Endodermal cell (in vitro differentiated cells): ENCODE measurements at regions not wholly inside any gene's neighbourhood (a gene's known extent, or its start where the extent isn't known, plus 50 kb on each side); places are given as distances from the start of the nearest gene placed in this dataset.
"Not testable (repeated sequence)": the region's sequence is repeated elsewhere in the genome, so short reads cannot be mapped to it uniquely, and the experiment has no call there.

Experiments used
- DNase-seq: peaks from one replicate; pipeline ENCODE4 v3.0.0-alpha.2; 2017
- H3K27ac ChIP-seq: 2 replicates; pipeline ENCODE4 v1.5.1; 2013; ENCODE audit warnings: mild to moderate bottlenecking, low read depth, low read length, moderate library complexity
- H3K27me3 ChIP-seq: 2 replicates; pipeline ENCODE4 v1.6.1; 2013; ENCODE audit warnings: mild to moderate bottlenecking, low read length, moderate library complexity; ENCODE audit not compliant: insufficient read depth, control insufficient read depth, poor library complexity, severe bottlenecking
- H3K36me3 ChIP-seq: 2 replicates; pipeline ENCODE4 v1.7.0; 2013; ENCODE audit warnings: mild to moderate bottlenecking, low read length, moderate library complexity; ENCODE audit not compliant: control insufficient read depth, insufficient read depth
- H3K4me1 ChIP-seq: one replicate; pipeline ENCODE4 v1.7.0; 2013; ENCODE audit warnings: low read length; ENCODE audit not compliant: control insufficient read depth, insufficient read depth
- H3K4me3 ChIP-seq: 2 replicates; pipeline ENCODE4 v1.5.1; 2013; ENCODE audit warnings: mild to moderate bottlenecking, low read length, moderate library complexity
- H3K9ac ChIP-seq: 2 replicates; pipeline ENCODE4 v1.6.1; 2013; ENCODE audit warnings: mild to moderate bottlenecking, low read length, moderate library complexity; ENCODE audit not compliant: poor library complexity, severe bottlenecking; ENCODE audit errors: extremely low read depth
- H3K9me3 ChIP-seq: 2 replicates; pipeline ENCODE4 v1.6.1; 2013; ENCODE audit warnings: mild to moderate bottlenecking, low read length, moderate library complexity; ENCODE audit not compliant: control insufficient read depth
- H3K27ac Mint-ChIP-seq: 2 replicates; pipeline ENCODE4 v1.8.0; 2020; ENCODE audit warnings: mixed read lengths
- H3K27me3 Mint-ChIP-seq: 2 replicates; pipeline ENCODE4 v1.8.0; 2021; ENCODE audit warnings: mild to moderate bottlenecking, mixed read lengths; ENCODE audit not compliant: insufficient read depth
- H3K36me3 Mint-ChIP-seq: 2 replicates; pipeline ENCODE4 v1.8.0; 2020; ENCODE audit warnings: low read depth, mixed read lengths
- H3K4me1 Mint-ChIP-seq: 2 replicates; pipeline ENCODE4 v1.8.0; 2020; ENCODE audit warnings: mixed read lengths
- H3K4me3 Mint-ChIP-seq: 2 replicates; pipeline ENCODE4 v1.8.0; 2020; ENCODE audit warnings: mild to moderate bottlenecking, moderate library complexity, mixed read lengths
- H3K9me3 Mint-ChIP-seq: 2 replicates; pipeline ENCODE4 v1.8.0; 2020; ENCODE audit warnings: mild to moderate bottlenecking, mixed read lengths
- CTCF ChIP-seq: fragments of 200-600 bp; sonication (generic); conservative IDR thresholded peaks from 2 replicates; pipeline ENCODE4 v1.5.0; 2021; ENCODE audit warnings: antibody characterized with exemption, mild to moderate bottlenecking
- WGBS, 2 experiments: methylation state at CpG; one replicate each; pipeline versions ENCODE4 v1.1.5 to v1.1.7; 2013; ENCODE audit warnings: missing lambda C conversion rate in 2 of 2, mixed read lengths in 1 of 2; ENCODE audit not compliant: insufficient coverage in 1 of 2, insufficient read length in 1 of 2; 5-methylcytosine and 5-hydroxymethylcytosine counted together

GRCh38 chr5:30500513-30500912, 693.0 kb upstream of the CDH6 start:
- H3K4me3 Mint-ChIP-seq, result no peak overlapping the region
- TF ChIP-seq CTCF, result no peak
- H3K36me3 ChIP-seq, result no peaks in the 10 kb centered on the region
- no peaks in the 10 kb centered on the region for H3K9me3 Mint-ChIP-seq
- H3K27ac ChIP-seq, result no peak overlapping the region
- no peaks in the 10 kb centered on the region for H3K27me3 ChIP-seq
- no peak overlapping the region for H3K4me3 ChIP-seq
- no peak overlapping the region for H3K27ac Mint-ChIP-seq
- peaks cover 26% of the 10 kb centered on the region for H3K4me1 Mint-ChIP-seq
- peaks cover 1% of the 10 kb centered on the region for H3K27me3 Mint-ChIP-seq
- 80 to 94% methylated on average over 1 to 2 of the region's 2 CpGs for WGBS, 2 experiments
- no peaks in the 10 kb centered on the region for H3K9me3 ChIP-seq
- H3K36me3 Mint-ChIP-seq, result no peaks in the 10 kb centered on the region
- DNase-seq, result no peak
- H3K9ac ChIP-seq, result no peak overlapping the region
- H3K4me1 ChIP-seq, result peaks cover 4% of the 10 kb centered on the region

DNA sequence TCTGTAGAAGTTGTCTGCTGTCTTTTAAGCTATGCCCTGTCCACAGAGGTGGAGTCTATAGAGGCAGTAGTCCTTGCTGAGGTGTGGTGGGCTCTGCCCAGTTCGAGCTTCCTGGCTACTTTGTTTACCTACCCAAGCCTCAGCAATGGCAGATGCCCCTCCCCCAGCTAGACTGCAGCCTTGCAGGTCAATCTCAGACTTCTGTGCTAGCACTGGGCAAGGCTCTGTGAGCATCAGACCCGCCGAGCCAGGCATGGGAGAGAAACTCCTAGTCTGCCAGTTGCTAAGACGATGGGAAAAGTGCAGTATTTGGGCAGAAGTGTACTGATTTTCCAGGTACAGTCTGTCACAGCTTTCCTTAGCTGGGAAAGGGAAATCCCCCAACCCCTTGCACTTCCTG, 694.1 kb upstream of the CDH6 start:
- Histone ChIP-seq H3K9ac (no peak overlapping the region), H3K9me3 (no peaks in the 10 kb centered on the region), H3K27ac (no peak overlapping the region), H3K36me3 (no peaks in the 10 kb centered on the region), H3K4me3 (no peak overlapping the region), H3K27me3 (no peaks in the 10 kb centered on the region), H3K4me1 (peaks cover 2% of the 10 kb centered on the region)
- TF ChIP-seq CTCF, result no peak
- 94% methylated on average over 4 of the region's 4 CpGs; no CpG with 5 or more reads in 1 of the 2 experiments for WGBS, 2 experiments
- Mint-ChIP-seq H3K4me3 (no peak overlapping the region), H3K36me3 (no peaks in the 10 kb centered on the region), H3K4me1 (peaks cover 16% of the 10 kb centered on the region), H3K27me3 (peaks cover 1% of the 10 kb centered on the region), H3K9me3 (no peaks in the 10 kb centered on the region), H3K27ac (no peak overlapping the region)
- no peak for DNase-seq

DNA sequence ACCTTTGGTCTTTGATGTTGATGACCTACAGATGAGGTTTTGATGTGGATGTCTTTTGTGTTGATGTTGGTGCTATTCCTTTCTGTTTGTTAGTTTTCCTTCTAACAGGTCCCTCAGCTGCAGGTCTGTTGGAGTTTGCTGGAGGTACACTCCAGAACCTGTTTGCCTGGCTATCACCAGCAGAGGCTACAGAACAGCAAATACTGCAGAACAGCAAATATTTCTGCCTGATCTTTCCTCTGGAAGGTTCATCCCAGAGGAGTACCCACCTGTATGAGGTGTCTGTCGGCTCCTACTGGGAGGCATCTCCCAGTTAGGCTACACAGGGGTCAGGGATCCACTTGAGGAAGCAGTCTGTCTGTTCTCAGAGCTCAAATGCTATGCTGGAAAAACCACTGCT, 694.5 kb upstream of the CDH6 start:
- WGBS, 2 experiments, result 0% methylated on average over 1 of the region's 1 CpG
- H3K27me3 Mint-ChIP-seq, result peaks cover 1% of the 10 kb centered on the region

GRCh38 chr5:30498509-30498908, 695.0 kb upstream of the CDH6 start:
- H3K4me1 Mint-ChIP-seq, DNase-seq, H3K9me3 ChIP-seq, H3K27ac ChIP-seq, H3K27me3 ChIP-seq, H3K4me3 Mint-ChIP-seq, H3K27me3 Mint-ChIP-seq, H3K4me3 ChIP-seq, H3K4me1 ChIP-seq, H3K27ac Mint-ChIP-seq, H3K36me3 Mint-ChIP-seq, H3K9ac ChIP-seq, H3K9me3 Mint-ChIP-seq, H3K36me3 ChIP-seq: not testable (repeated sequence)
- WGBS, 2 experiments, result 89 to 91% methylated on average over 1 to 3 of the region's 3 CpGs

More for the DNA sequence above, 694.5 kb upstream of the CDH6 start:
- Histone ChIP-seq H3K27me3 (no peaks in the 10 kb centered on the region), H3K36me3 (no peaks in the 10 kb centered on the region), H3K9me3 (no peaks in the 10 kb centered on the region), H3K27ac (no peak overlapping the region), H3K4me3 (no peak overlapping the region), H3K4me1 (no peaks in the 10 kb centered on the region), H3K9ac (no peak overlapping the region)
- no peak for DNase-seq
- no peak overlapping the region for H3K4me3 Mint-ChIP-seq
- no peak for TF ChIP-seq CTCF
- no peak overlapping the region for H3K27ac Mint-ChIP-seq
- H3K36me3 Mint-ChIP-seq, result no peaks in the 10 kb centered on the region
- H3K4me1 Mint-ChIP-seq, result peaks cover 12% of the 10 kb centered on the region
- H3K9me3 Mint-ChIP-seq, result no peaks in the 10 kb centered on the region
